Astrocyte (in vitro differentiated cells and primary cell): ENCODE measurements at regions not wholly inside any gene's neighbourhood (a gene's known extent, or its start where the extent isn't known, plus 50 kb on each side); places are given as distances from the start of the nearest gene placed in this dataset.

Experiments
- CTCF ChIP-seq: IDR thresholded peaks from 2 replicates; pipeline ENCODE4 v1.5.1; 2011; ENCODE audit warnings: low read depth, mild to moderate bottlenecking, inconsistent platforms, low read length, moderate library complexity; ENCODE audit not compliant: insufficient read depth
- EZH2 ChIP-seq: IDR thresholded peaks from 2 replicates; pipeline ENCODE4 v1.6.1; 2012; ENCODE audit warnings: mild to moderate bottlenecking, low read length, inconsistent platforms; ENCODE audit not compliant: insufficient read depth

GRCh38 chr20:4613184-4613583 lies 73.1 kb upstream of the PRNP start:
- TF ChIP-seq CTCF = no peak
- no peak for TF ChIP-seq EZH2
